GM12878 (cell line): ENCODE measurements at regions not wholly inside any gene's neighbourhood (a gene's known extent, or its start where the extent isn't known, plus 50 kb on each side); places are given as distances from the start of the nearest gene placed in this dataset.

ENCODE experiments used
- ATAC-seq: fragments of 200-7000 bp; cut with Tn5 transposase; 3 replicates; pipeline ENCODE4 v1.9.1; 2020; ENCODE audit warnings: mild to moderate bottlenecking, moderate library complexity
- BruUV-seq: library from RNA; stranded (reverse); fragments of 400-500 nt; replicated peaks from 2 replicates; lab custom pipeline; 2021; lab: Mats Ljungman, UMichigan
- CTCF ChIA-PET: fragments of 300-600 bp; sonication (Branson Sonifier 250); formaldehyde crosslinking; extraction: SDS; loops from one replicate; lab custom pipeline; 2021; ENCODE audit warnings: inconsistent platforms; lab: Yijun Ruan, JAX
- POLR2A ChIA-PET: fragments of 350-600 bp; formaldehyde crosslinking; extraction: SDS; loops from one replicate; lab custom pipeline; 2021; ENCODE audit warnings: inconsistent platforms; lab: Charles Lee
- RAD21 ChIA-PET: fragments of 300-600 bp; sonication (Branson Sonifier 250); formaldehyde crosslinking; loops from one replicate; lab custom pipeline; 2023; ENCODE audit warnings: antibody characterized with exemption; ENCODE audit not compliant: unreplicated experiment; lab: Charles Lee
- SMC1A ChIA-PET: fragments of 300-600 bp; sonication (Branson Sonifier 250); formaldehyde crosslinking; loops from one replicate; lab custom pipeline; 2023; ENCODE audit not compliant: unreplicated experiment, uncharacterized antibody; lab: Charles Lee
- DNase-seq: peaks from one replicate; pipeline ENCODE4 v3.0.0-alpha.2; 2011; ENCODE audit warnings: low read depth, low spot score
- FAIRE-seq: peaks from 3 replicates; lab custom pipeline; 2011; peaks lifted over from hg19 to GRCh38; lab: Jason Lieb, UNC
- H2AFZ ChIP-seq: 2 replicates; pipeline ENCODE4 v1.6.0; 2011; ENCODE audit warnings: low read depth, low read length, control low read depth; ENCODE audit not compliant: control insufficient read depth
- H3K27ac ChIP-seq: 2 replicates; pipeline ENCODE4 v1.5.1; 2011; ENCODE audit warnings: control low read depth; ENCODE audit not compliant: control insufficient read depth, insufficient read depth
- H3K27me3 ChIP-seq, 2 experiments: replicated peaks in 1 of 2; 2 replicates each; pipeline versions ENCODE4 v1.6.0 to v1.6.1; 2011; ENCODE audit warnings: low read length in 1 of 2; ENCODE audit not compliant: control insufficient read depth in 2 of 2, insufficient read depth in 2 of 2
- H3K36me3 ChIP-seq, 2 experiments: 2 replicates each; pipeline ENCODE4 v1.5.1; 2011; ENCODE audit warnings: low read length in 1 of 2; ENCODE audit not compliant: control insufficient read depth in 2 of 2, insufficient read depth in 2 of 2
- H3K4me1 ChIP-seq: 2 replicates; pipeline ENCODE4 v1.6.1; 2011; ENCODE audit warnings: mild to moderate bottlenecking, low read length, moderate library complexity, mixed read lengths; ENCODE audit not compliant: control insufficient read depth, insufficient read depth
- H3K4me2 ChIP-seq: 2 replicates; pipeline ENCODE4 v1.6.0; 2011; ENCODE audit warnings: control low read depth; ENCODE audit not compliant: control insufficient read depth, insufficient read depth
- H3K4me3 ChIP-seq: fragments of 200-600 bp; sonication (generic); 2 replicates; pipeline ENCODE4 v1.5.1; 2016
- H3K79me2 ChIP-seq: 2 replicates; pipeline ENCODE4 v1.6.0; 2011; ENCODE audit warnings: low read length; ENCODE audit not compliant: control insufficient read depth, insufficient read depth
- H3K9ac ChIP-seq: 2 replicates; pipeline ENCODE4 v1.8.0; 2011; ENCODE audit warnings: low read length, control low read depth, mixed read lengths; ENCODE audit not compliant: control insufficient read depth, insufficient read depth
- H3K9me3 ChIP-seq: replicated peaks from 3 replicates; pipeline ENCODE4 v1.5.1; 2011; ENCODE audit warnings: mild to moderate bottlenecking, low read length; ENCODE audit not compliant: control insufficient read depth, insufficient read depth
- H4K20me1 ChIP-seq: 2 replicates; pipeline ENCODE4 v1.6.0; 2011; ENCODE audit not compliant: control insufficient read depth, insufficient read depth
- BACH1 ChIP-seq: fragments of 450-650 bp; IDR thresholded peaks from 2 replicates; pipeline ENCODE4 v1.6.1; 2017; ENCODE audit warnings: mild to moderate bottlenecking, borderline replicate concordance
- CREB1 ChIP-seq: IDR thresholded peaks from 2 replicates; pipeline ENCODE4 v1.6.1; 2012; ENCODE audit warnings: low read depth, mild to moderate bottlenecking, inconsistent platforms
- CUX1 ChIP-seq: IDR thresholded peaks from 2 replicates; pipeline ENCODE4 v1.6.1; 2012; ENCODE audit warnings: improper control_type of control experiment, low read depth, low read length; ENCODE audit not compliant: insufficient replicate concordance
- EZH2 ChIP-seq: IDR thresholded peaks from 2 replicates; pipeline ENCODE4 v1.6.1; 2012; ENCODE audit warnings: low read depth, mild to moderate bottlenecking, control low read depth, inconsistent platforms, low read length, borderline replicate concordance; ENCODE audit not compliant: control insufficient read depth
- FOXM1 ChIP-seq: IDR thresholded peaks from 2 replicates; pipeline ENCODE4 v1.6.1; 2012; ENCODE audit warnings: low read depth, mild to moderate bottlenecking, inconsistent platforms, low read length, moderate library complexity
- HDAC2 ChIP-seq: fragments of 200-600 bp; sonication (generic); IDR thresholded peaks from 2 replicates; pipeline ENCODE4 v1.6.1; 2017
- HDAC6 ChIP-seq: fragments of 200-600 bp; sonication (generic); IDR thresholded peaks from one replicate; pipeline ENCODE4 v1.8.0; 2017; ENCODE audit warnings: antibody characterized with exemption; ENCODE audit not compliant: unreplicated experiment
- HSF1 ChIP-seq: fragments of 150-350 bp; IDR thresholded peaks from 2 replicates; pipeline ENCODE4 v1.6.1; 2014; ENCODE audit warnings: mild to moderate bottlenecking, low read depth, low read length
- PAX8 ChIP-seq: fragments of 450-650 bp; IDR thresholded peaks from 2 replicates; pipeline ENCODE4 v1.6.1; 2017; ENCODE audit warnings: mild to moderate bottlenecking, moderate library complexity
- PKNOX1 ChIP-seq: fragments of 450-650 bp; IDR thresholded peaks from 2 replicates; pipeline ENCODE4 v1.6.1; 2016; ENCODE audit warnings: mild to moderate bottlenecking
- RFX5 ChIP-seq: IDR thresholded peaks from 2 replicates; pipeline ENCODE4 v1.6.1; 2011; ENCODE audit warnings: low read depth, low read length, improper control_type of control experiment
- SMAD1 ChIP-seq: fragments of 450-650 bp; IDR thresholded peaks from 2 replicates; pipeline ENCODE4 v1.6.1; 2018; ENCODE audit warnings: mild to moderate bottlenecking, low read depth; ENCODE audit not compliant: partially characterized antibody
- SMAD5 ChIP-seq: IDR thresholded peaks from 2 replicates; pipeline ENCODE4 v1.6.1; 2016; ENCODE audit warnings: antibody characterized with exemption, low read depth
- SREBF2 ChIP-seq: IDR thresholded peaks from 2 replicates; pipeline ENCODE4 v1.6.1; 2012; ENCODE audit warnings: mild to moderate bottlenecking, low read length
- SRF ChIP-seq, 2 experiments: IDR thresholded peaks; 2 replicates each; pipeline ENCODE4 v1.6.1; 2011; ENCODE audit warnings: low read depth in 2 of 2, low read length in 2 of 2, mild to moderate bottlenecking in 1 of 2, moderate library complexity in 1 of 2
- TAF1 ChIP-seq: IDR thresholded peaks from 2 replicates; pipeline ENCODE4 v1.6.1; 2011; ENCODE audit warnings: mild to moderate bottlenecking, low read depth, low read length, borderline replicate concordance
- ZZZ3 ChIP-seq: IDR thresholded peaks from 2 replicates; pipeline ENCODE4 v1.6.1; 2011; ENCODE audit warnings: low read depth; ENCODE audit not compliant: control insufficient read depth, insufficient read length
- WGBS: methylation state at CpG from one replicate; pipeline ENCODE4 v1.1.6; 2016; ENCODE audit warnings: low lambda C conversion rate; ENCODE audit not compliant: insufficient replicate concordance, insufficient coverage; ENCODE audit errors: missing lambda C conversion rate; 5-methylcytosine and 5-hydroxymethylcytosine counted together
- in situ Hi-C: fragments of 300-500 bp; cut with MboI; formaldehyde crosslinking; loops from 9 replicates; pipeline ENCODE4 v1.14.3; 2018; ENCODE audit warnings: mixed read lengths
- intact Hi-C: fragments of 100-400 bp; cut with micrococcal nuclease; formaldehyde crosslinking; loops from one replicate; pipeline ENCODE4 v1.14.2; 2022; ENCODE audit not compliant: unreplicated experiment

GRCh38 chr12:118743896-118744700 lies 237.2 kb upstream of the SRRM4 start:
- H3K4me1 ChIP-seq = no peaks in the 10 kb centered on the region
- intact Hi-C loops (no loop called here), in situ Hi-C loops (no loop called here)
- no peak overlapping the region for H3K9ac ChIP-seq
- TF ChIP-seq SRF (IDR thresholded peaks at IDR 0.05; ENCODE audit: low read depth in 2 of 2, low read length in 2 of 2) (no peak), PAX8 (no peak), HDAC2 (no peak), RFX5 (no peak), SMAD1 (no peak), TAF1 (no peak), HDAC6 (no peak), EZH2 (no peak), SMAD5 (no peak), BACH1 (no peak), CREB1 (no peak), CUX1 (no peak), PKNOX1 (no peak), ZZZ3 (no peak), HSF1 (no peak), FOXM1 (no peak), SREBF2 (no peak)
- no peak overlapping the region for H3K27ac ChIP-seq
- CTCF ChIA-PET = interaction anchor here (0.5 kb wide), 1 partner anchor 12 kb away, joined by 3 read pairs; no protein-coding TSS in a partner anchor
- RAD21 ChIA-PET = no interaction called here
- no peak overlapping the region for H3K4me2 ChIP-seq
- H3K4me3 ChIP-seq = no peak overlapping the region
- H2AFZ ChIP-seq = no peak overlapping the region
- POLR2A ChIA-PET = no interaction called here
- H3K36me3 ChIP-seq = no peaks in the 10 kb centered on the region
- DNase-seq (no peak), FAIRE-seq (no peak), ATAC-seq (no peak)
- BruUV-seq = no TSS peak
- no peaks in the 10 kb centered on the region for H4K20me1 ChIP-seq
- SMC1A ChIA-PET = no interaction called here
- H3K9me3 ChIP-seq = no peaks in the 10 kb centered on the region; the same call in 2 of the 3 replicates
- H3K27me3 ChIP-seq = no peaks in the 10 kb centered on the region; a peak in 1 of 4 replicates
- WGBS = 3% methylated on average over 4 of the region's 4 CpGs
- H3K79me2 ChIP-seq = no peaks in the 10 kb centered on the region
